Naive B cell (primary cell): ENCODE measurements at regions not wholly inside any gene's neighbourhood (a gene's known extent, or its start where the extent isn't known, plus 50 kb on each side); places are given as distances from the start of the nearest gene placed in this dataset.

Source experiments
- ATAC-seq, 2 donors: fragments of 150-1000 bp; cut with Tn5 transposase; 2 replicates each; pipeline ENCODE4 v1.10.0; 2021; ENCODE audit warnings: low read depth in 2 of 2, mild to moderate bottlenecking in 2 of 2, moderate library complexity in 2 of 2
- DNase-seq: peaks from one replicate; pipeline ENCODE4 v3.0.0; 2022
- H3K27ac Mint-ChIP-seq, 6 donors: one replicate each; pipeline ENCODE4 v1.8.0; 2020 to 2022; ENCODE audit warnings: mild to moderate bottlenecking in 6 of 6, mixed read lengths in 6 of 6, moderate library complexity in 5 of 6, inconsistent platforms in 2 of 6
- H3K27me3 Mint-ChIP-seq, 3 donors: one replicate each; pipeline ENCODE4 v1.8.0; 2021 to 2022; ENCODE audit warnings: mixed read lengths in 3 of 3, mild to moderate bottlenecking in 1 of 3
- H3K36me3 Mint-ChIP-seq, 2 donors: one replicate each; pipeline ENCODE4 v1.8.0; 2020 to 2022; ENCODE audit warnings: mixed read lengths in 2 of 2, inconsistent platforms in 1 of 2, mild to moderate bottlenecking in 1 of 2
- H3K4me1 Mint-ChIP-seq, 3 donors: one replicate each; pipeline ENCODE4 v1.8.0; 2020 to 2022; ENCODE audit warnings: mixed read lengths in 3 of 3, inconsistent platforms in 1 of 3, mild to moderate bottlenecking in 1 of 3, moderate library complexity in 1 of 3
- H3K4me3 Mint-ChIP-seq, 8 donors: one replicate each; pipeline ENCODE4 v1.8.0; 2020 to 2022; ENCODE audit warnings: mild to moderate bottlenecking in 8 of 8, mixed read lengths in 8 of 8, moderate library complexity in 8 of 8, inconsistent platforms in 2 of 8
- H3K9me3 Mint-ChIP-seq, 7 donors: one replicate each; pipeline ENCODE4 v1.8.0; 2020 to 2022; ENCODE audit warnings: mixed read lengths in 7 of 7, mild to moderate bottlenecking in 5 of 7, inconsistent platforms in 2 of 7, moderate library complexity in 1 of 7

DNA sequence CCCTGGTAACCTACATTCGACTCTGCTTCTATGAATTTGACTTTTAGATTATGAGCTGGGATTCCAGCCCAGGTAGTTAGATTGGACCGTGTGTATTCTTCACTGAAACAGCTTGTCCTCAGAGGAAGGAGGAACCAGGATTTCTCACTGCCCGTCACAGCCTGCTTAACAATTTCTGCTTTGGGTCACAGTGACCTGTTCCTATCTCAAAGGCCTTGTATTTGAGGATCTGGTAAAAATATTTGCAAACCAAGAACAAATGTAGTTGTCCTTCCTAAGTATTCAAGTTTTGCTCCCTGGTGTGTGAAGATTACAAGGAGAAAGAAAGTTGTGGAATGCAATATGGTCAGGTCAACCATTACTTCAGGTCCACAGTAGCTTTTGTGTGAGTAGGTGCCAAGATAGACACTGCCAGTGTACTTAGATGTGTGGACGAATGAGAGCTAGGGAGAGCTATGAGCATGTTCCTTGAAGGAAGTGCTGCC, 55.1 kb downstream of the KIF4B start:
- DNase-seq: no peak
- Mint-ChIP-seq H3K27ac (no peak overlapping the region), H3K36me3 (no peaks in the 10 kb centered on the region), H3K4me1 (no peaks in the 10 kb centered on the region), H3K27me3 (peaks cover 0 to 16% (median 4%) of the 10 kb centered on the region in 3 donors), H3K4me3 (no peak overlapping the region), H3K9me3 (peaks cover 0 to 7% (median 4%) of the 10 kb centered on the region in 7 donors)
- ATAC-seq: no peak

DNA sequence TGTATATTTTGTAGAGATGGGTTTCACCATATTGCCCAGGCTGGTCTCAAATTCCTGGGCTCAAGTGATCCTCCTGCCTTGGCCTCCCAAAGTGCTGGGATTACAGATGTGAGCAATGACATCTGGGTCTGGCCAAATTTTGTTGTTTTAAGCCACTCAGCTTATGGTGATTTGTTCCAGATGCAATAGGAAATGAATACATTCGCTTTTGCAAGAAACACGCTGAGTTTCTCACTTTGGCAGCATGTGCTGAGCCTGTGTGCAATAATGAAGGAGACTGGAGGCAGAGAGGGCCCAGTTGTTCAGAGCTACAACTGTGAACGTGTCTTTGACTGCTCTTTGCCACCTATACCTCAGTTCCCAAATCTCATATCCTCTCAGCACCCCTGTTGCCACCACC, 56.4 kb downstream of the KIF4B start:
- peaks cover 0 to 16% (median 4%) of the 10 kb centered on the region in 3 donors for H3K27me3 Mint-ChIP-seq
- no peak for ATAC-seq
- no peak overlapping the region for H3K4me3 Mint-ChIP-seq
- H3K4me1 Mint-ChIP-seq: no peaks in the 10 kb centered on the region
- H3K36me3 Mint-ChIP-seq: no peaks in the 10 kb centered on the region
- no peak for DNase-seq
- peaks cover 0 to 7% (median 4%) of the 10 kb centered on the region in 7 donors for H3K9me3 Mint-ChIP-seq
- no peak overlapping the region for H3K27ac Mint-ChIP-seq

DNA sequence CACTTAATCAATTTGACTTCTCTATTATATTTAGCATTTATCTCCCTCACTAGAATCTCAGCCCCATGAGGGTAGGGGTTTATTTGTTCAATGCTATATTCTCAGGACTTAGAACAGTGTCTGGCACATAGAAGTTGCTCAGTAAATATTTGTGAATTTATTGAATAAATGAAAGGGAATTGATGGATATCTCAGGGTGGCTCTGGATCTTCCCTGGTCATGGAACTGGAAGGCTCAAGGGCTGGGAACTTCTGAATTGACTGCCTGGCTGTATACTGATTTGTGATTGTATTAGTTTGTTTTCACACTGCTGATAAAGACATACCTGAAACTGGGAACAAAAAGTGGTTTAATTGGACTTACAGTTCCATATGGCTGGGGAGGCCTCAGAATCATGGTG, 57.2 kb downstream of the KIF4B start:
- peaks cover 0 to 16% (median 4%) of the 10 kb centered on the region in 3 donors for H3K27me3 Mint-ChIP-seq
- no peaks in the 10 kb centered on the region for H3K4me1 Mint-ChIP-seq
- no peak overlapping the region for H3K27ac Mint-ChIP-seq
- H3K9me3 Mint-ChIP-seq: peaks cover 0 to 7% (median 4%) of the 10 kb centered on the region in 7 donors
- no peaks in the 10 kb centered on the region for H3K36me3 Mint-ChIP-seq
- H3K4me3 Mint-ChIP-seq: no peak overlapping the region
- ATAC-seq: no peak
- no peak for DNase-seq

DNA sequence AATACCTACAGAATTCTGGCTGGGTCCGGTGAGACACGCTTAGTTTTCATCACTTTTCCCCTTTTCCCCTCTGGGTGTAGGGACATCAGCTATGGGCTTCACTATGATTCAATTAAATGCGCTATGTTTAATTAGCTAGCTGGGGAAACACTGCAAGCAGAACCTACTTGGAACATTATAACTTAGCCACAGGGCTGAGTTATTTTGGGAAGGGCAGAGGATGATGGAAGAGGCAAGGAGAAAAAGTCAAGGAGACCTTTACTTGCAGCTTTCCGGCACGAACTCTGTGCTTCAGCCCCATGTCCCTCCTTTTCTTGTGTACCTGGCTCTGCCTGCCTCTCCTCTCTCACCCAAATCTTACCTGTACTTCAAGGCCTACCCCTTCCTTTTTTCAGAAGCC, 62.8 kb downstream of the KIF4B start:
- ATAC-seq (no peak), DNase-seq (no peak)
- no peaks in the 10 kb centered on the region for H3K4me1 Mint-ChIP-seq
- no peak overlapping the region for H3K4me3 Mint-ChIP-seq
- H3K36me3 Mint-ChIP-seq: no peaks in the 10 kb centered on the region
- no peak overlapping the region for H3K27ac Mint-ChIP-seq
- peaks cover 4 to 11% (median 10%) of the 10 kb centered on the region in 3 donors for H3K27me3 Mint-ChIP-seq
- peaks cover 0 to 9% (median 4%) of the 10 kb centered on the region in 7 donors for H3K9me3 Mint-ChIP-seq

DNA sequence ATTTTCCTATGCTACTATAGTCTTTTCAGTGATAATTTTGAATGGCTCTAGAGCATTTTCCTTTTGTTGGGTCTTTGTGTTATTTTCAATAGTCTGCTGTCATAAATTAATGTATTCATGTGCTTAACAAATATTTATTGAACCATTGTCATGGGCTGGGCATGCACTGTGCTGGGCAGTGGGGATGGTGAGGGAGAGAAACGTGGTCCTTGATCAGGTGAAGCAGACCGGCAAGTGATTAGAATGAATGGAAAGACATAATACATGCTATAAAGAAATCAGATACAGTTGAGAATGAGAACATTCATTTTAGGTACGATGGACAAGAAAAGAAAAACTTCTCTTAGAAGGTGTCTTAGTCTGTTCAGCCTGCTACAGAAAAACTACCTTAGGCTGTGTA, 66.1 kb downstream of the KIF4B start:
- peaks cover 0 to 8% (median 2%) of the 10 kb centered on the region in 7 donors for H3K9me3 Mint-ChIP-seq
- H3K36me3 Mint-ChIP-seq: no peaks in the 10 kb centered on the region
- DNase-seq: no peak
- ATAC-seq: no peak
- no peak overlapping the region for H3K4me3 Mint-ChIP-seq
- H3K27me3 Mint-ChIP-seq: peaks cover 4 to 17% (median 15%) of the 10 kb centered on the region in 3 donors
- no peak overlapping the region for H3K27ac Mint-ChIP-seq
- H3K4me1 Mint-ChIP-seq: no peaks in the 10 kb centered on the region

DNA sequence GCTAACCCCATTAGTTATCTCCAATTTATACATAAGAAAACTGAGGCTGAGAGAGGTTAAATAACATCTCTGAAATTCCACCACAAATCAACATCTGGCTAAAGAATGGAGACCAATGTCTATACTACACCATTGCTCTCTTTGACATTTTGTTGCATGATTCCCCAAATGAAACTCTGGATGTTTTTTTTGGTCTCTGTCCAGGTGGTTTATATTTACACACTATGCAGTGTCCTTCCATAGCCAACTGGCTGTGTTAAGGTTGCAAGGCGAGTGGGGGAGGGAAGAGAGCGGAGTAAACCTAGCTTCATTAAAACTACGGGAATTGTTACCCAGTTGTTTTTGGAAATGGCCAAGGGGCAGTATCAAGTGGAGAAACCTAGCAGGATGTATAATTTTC, 67.2 kb downstream of the KIF4B start:
- Mint-ChIP-seq H3K27me3 (peaks cover 4 to 17% (median 15%) of the 10 kb centered on the region in 3 donors), H3K27ac (no peak overlapping the region), H3K4me1 (no peaks in the 10 kb centered on the region), H3K36me3 (no peaks in the 10 kb centered on the region), H3K4me3 (no peak overlapping the region), H3K9me3 (peaks cover 0 to 12% (median 2%) of the 10 kb centered on the region in 7 donors)
- DNase-seq (no peak), ATAC-seq (no peak)

DNA sequence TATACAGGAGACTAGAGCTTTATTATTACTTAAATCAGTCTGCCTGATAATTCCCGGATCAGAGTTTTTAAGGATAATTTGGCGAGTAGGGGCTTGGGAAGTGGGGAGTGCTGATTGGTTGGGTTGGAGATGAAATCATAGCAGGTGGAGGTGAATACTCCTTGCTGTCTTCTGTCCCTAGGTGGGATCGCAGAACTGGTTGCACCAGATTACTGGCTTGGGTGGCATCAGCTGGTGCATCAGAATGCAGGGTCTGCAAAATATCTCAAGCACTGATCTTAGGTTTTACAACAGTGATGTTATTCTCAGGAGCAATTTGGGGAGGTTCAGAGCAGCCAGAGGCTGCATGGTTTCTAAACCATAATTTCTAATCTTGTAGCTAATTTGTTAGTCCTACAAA, 68.1 kb downstream of the KIF4B start:
- no peak overlapping the region for H3K27ac Mint-ChIP-seq
- H3K27me3 Mint-ChIP-seq: peaks cover 4 to 15% (median 14%) of the 10 kb centered on the region in 3 donors

DNA sequence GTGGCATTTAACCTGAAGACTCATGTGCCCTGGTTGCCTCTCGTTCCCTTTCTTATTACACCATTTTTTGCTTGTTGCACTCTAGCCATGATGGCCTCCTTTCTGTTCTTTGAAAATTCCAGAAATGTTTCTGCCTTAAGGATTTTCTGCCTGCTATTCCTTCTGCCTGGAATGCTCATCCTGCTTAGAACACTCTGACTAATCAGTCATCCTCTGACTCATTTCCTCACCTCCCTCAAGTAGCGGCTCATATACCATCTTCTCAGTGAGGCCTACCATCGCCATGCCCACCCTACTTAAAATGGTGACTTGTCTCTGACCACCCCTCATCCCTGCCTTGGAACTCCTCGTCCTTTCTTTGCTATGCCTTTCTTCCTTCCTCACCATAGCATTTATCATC, 68.8 kb downstream of the KIF4B start:
- H3K4me3 Mint-ChIP-seq: no peak overlapping the region
- no peak for ATAC-seq

More for the DNA sequence above, 68.1 kb downstream of the KIF4B start:
- ATAC-seq: no peak
- Mint-ChIP-seq H3K4me1 (no peaks in the 10 kb centered on the region), H3K9me3 (peaks cover 0 to 12% (median 3%) of the 10 kb centered on the region in 7 donors), H3K36me3 (no peaks in the 10 kb centered on the region), H3K4me3 (no peak overlapping the region)
- DNase-seq: no peak

DNA sequence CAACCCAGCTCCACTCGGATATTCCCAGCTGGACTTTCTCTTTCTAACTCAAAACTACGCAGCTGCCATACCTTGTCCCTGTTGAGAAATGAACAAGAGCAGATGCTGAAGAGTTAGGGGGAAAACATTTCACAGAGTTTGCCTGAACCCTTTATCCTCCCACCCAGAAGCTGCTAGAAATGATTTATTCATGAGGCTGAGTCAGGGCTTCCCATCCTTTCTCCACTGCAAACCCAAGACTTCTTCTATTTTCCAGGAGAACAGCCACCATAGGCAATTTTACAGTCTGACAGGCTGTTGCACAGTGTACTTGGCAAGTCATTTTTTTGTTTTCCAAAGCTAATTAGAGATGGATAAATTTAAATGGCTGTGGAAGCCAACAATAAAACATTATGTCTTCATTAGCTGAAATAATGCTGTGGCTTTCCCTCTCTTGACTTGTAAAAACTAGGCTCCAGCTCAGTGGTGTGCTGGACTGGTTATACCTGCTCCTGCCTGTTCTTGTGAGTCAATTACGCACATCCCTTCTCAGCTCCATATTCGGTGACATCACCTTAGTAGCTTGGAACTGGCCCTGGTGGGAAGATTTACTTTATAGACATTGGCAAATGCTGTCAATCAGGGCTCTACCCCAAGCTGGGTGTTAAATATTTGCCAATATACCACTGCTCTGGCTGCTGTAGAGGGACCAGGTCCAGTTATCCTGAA, 71.9 kb downstream of the KIF4B start:
- DNase-seq (no peak), ATAC-seq (no peak)
- Mint-ChIP-seq H3K4me1 (no peaks in the 10 kb centered on the region), H3K4me3 (no peak overlapping the region), H3K27me3 (peaks cover 7 to 12% (median 7%) of the 10 kb centered on the region in 3 donors), H3K9me3 (peaks cover 1 to 14% (median 6%) of the 10 kb centered on the region in 7 donors), H3K36me3 (no peaks in the 10 kb centered on the region), H3K27ac (peak overlapping the region in 1 of 6 donors; percentile 69)

More for the DNA sequence above, 68.8 kb downstream of the KIF4B start:
- no peak overlapping the region for H3K27ac Mint-ChIP-seq
- H3K36me3 Mint-ChIP-seq: no peaks in the 10 kb centered on the region
- H3K4me1 Mint-ChIP-seq: no peaks in the 10 kb centered on the region
- no peak for DNase-seq
- H3K9me3 Mint-ChIP-seq: peaks cover 0 to 12% (median 3%) of the 10 kb centered on the region in 7 donors
- H3K27me3 Mint-ChIP-seq: peaks cover 0 to 13% (median 11%) of the 10 kb centered on the region in 3 donors

DNA sequence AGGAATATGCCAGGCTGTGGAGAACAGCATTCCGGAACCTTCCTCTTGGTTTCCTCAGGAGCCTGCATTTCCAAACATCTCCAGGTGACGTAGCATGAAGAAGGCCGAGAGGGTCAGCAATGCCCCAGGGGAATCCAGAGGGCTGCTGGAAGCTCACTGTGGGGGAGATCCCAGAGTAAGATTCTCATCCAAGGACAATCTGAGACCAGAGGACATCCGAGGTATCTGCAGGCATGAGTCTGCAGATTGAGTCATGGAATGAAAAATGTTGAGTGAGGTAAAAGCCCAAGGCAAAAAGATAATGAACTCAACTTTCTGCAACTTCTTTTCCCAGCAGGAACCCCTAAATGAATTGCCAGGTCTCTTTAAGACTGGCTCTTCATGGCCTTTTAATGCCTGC, 73.5 kb downstream of the KIF4B start:
- Mint-ChIP-seq H3K9me3 (peaks cover 1 to 14% (median 6%) of the 10 kb centered on the region in 7 donors), H3K4me1 (no peaks in the 10 kb centered on the region)

DNA sequence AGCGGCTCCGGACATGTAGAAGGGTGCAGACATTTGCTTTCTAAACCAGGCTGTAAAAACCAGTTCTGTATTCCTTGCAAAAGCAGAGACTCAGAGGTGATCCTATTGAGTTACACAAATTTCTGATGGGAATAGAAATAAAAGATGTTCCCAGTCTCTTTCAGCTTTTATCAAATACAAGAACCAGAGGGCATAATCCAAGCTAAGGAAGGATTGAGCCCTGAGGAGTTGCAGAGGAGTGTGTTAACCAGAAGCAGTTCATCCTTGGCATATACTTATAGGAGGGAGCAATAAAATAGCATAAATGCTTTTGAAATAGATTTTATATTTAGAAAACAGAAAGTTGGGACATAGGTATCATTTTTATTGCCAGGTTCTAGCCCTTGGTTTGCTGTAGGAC, 75.3 kb downstream of the KIF4B start:
- Mint-ChIP-seq H3K27me3 (peaks cover 7 to 12% (median 11%) of the 10 kb centered on the region in 3 donors), H3K27ac (no peak overlapping the region)
- no peak for DNase-seq

More for the DNA sequence above, 73.5 kb downstream of the KIF4B start:
- ATAC-seq (no peak), DNase-seq (no peak)
- Mint-ChIP-seq H3K4me3 (no peak overlapping the region), H3K27ac (no peak overlapping the region), H3K36me3 (no peaks in the 10 kb centered on the region), H3K27me3 (peaks cover 0 to 12% (median 7%) of the 10 kb centered on the region in 3 donors)

DNA sequence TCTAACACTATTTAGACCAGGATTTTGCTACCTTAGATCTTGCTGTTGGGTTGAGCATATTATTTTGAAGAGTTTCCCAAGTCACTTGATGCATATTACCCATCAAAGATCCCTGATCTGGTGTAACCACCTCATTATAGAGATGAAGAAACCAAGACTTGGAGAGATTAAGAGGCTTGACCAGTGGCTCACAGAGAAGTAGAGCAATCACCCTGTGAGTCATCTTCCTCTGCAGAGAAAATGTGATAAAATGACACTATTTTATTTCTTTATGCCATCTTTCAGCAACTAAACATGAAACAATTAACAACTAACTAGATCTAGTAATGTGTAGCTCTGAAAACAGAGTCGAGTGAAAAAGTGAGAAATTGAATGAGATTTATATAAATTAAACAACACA, 76.1 kb downstream of the KIF4B start:
- Mint-ChIP-seq H3K9me3 (peaks cover 0 to 9% (median 2%) of the 10 kb centered on the region in 7 donors), H3K36me3 (no peaks in the 10 kb centered on the region), H3K4me1 (no peaks in the 10 kb centered on the region), H3K27ac (no peak overlapping the region), H3K4me3 (no peak overlapping the region), H3K27me3 (peaks cover 12% of the 10 kb centered on the region in 3 donors)
- ATAC-seq (no peak), DNase-seq (no peak)

More for the DNA sequence above, 75.3 kb downstream of the KIF4B start:
- Mint-ChIP-seq H3K4me3 (no peak overlapping the region), H3K4me1 (no peaks in the 10 kb centered on the region), H3K36me3 (no peaks in the 10 kb centered on the region), H3K9me3 (peaks cover 0 to 9% (median 2%) of the 10 kb centered on the region in 7 donors)
- ATAC-seq: no peak

DNA sequence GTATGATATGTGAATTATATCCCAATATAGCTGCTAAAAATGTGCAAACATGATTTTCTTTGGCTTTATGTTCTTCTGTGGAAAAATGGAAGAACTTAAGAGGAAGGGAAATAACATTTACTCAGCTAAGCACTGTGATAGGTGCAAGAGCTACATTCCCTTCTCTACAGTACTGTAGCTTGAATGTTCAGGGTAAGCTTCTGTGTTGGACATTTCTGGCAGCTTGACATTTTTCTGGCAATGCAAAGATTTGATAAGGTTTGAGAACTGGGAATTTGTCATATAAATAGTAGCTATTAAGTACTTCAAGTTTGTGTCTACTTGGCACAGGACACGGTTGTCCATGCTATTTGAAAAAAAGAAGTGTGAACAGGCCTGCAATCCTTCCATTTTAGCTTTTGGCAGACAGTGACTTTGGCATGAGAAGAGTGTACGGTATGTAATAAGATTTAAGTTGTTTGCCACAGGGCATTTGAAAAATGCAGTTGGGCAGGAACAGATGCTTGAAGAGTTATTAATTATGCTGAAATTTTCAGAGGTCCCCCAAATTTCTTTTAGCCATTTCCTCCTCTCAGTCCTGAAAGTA, 77.6 kb downstream of the KIF4B start:
- H3K9me3 Mint-ChIP-seq: peaks cover 0 to 8% (median under 1%) of the 10 kb centered on the region in 7 donors
- H3K4me1 Mint-ChIP-seq: no peaks in the 10 kb centered on the region
- H3K27me3 Mint-ChIP-seq: peaks cover 12 to 20% (median 19%) of the 10 kb centered on the region in 3 donors
- ATAC-seq (no peak), DNase-seq (no peak)
- H3K27ac Mint-ChIP-seq: no peak overlapping the region
- H3K4me3 Mint-ChIP-seq: no peak overlapping the region
- no peaks in the 10 kb centered on the region for H3K36me3 Mint-ChIP-seq
